ENCODE measurements at regions not wholly inside any gene's neighbourhood (a gene's known extent, or its start where the extent isn't known, plus 50 kb on each side); places are given as distances from the start of the nearest gene placed in this dataset.

- DNase-seq (ENCODE audit: low read depth): no peak
- H3K4me3 ChIP-seq (ENCODE audit: low read depth, low read length): no peak overlapping the region
- TF ChIP-seq CTCF (IDR thresholded peaks at IDR 0.05; ENCODE audit: insufficient read depth, low read depth, low read length): no peak
Measured at GRCh38 chr16:86095906-86096485, 197.0 kb downstream of the IRF8 start.

- H3K4me3 ChIP-seq (ENCODE audit: low read depth, low read length): no peak overlapping the region
- DNase-seq (ENCODE audit: low read depth): no peak
- TF ChIP-seq CTCF (IDR thresholded peaks at IDR 0.05; ENCODE audit: insufficient read depth, low read depth, low read length): no peak
Measured at GRCh38 chr16:86096850-86097249, 197.9 kb downstream of the IRF8 start.

GRCh38 chr16:86099326-86099725 is 200.4 kb downstream of the IRF8 start:
- no peak overlapping the region for H3K4me3 ChIP-seq (ENCODE audit: low read depth, low read length)
- no peak for DNase-seq (ENCODE audit: low read depth)
- TF ChIP-seq CTCF (IDR thresholded peaks at IDR 0.05; ENCODE audit: insufficient read depth, low read depth, low read length): no peak

GRCh38 chr16:86100205-86101136 is 201.5 kb downstream of the IRF8 start:
- TF ChIP-seq CTCF (IDR thresholded peaks at IDR 0.05; ENCODE audit: insufficient read depth, low read depth, low read length): no peak
- DNase-seq (ENCODE audit: low read depth): peak; percentile 77
- no peak overlapping the region for H3K4me3 ChIP-seq (ENCODE audit: low read depth, low read length)

- TF ChIP-seq CTCF (IDR thresholded peaks at IDR 0.05; ENCODE audit: insufficient read depth, low read depth, low read length): no peak
- no peak overlapping the region for H3K4me3 ChIP-seq (ENCODE audit: low read depth, low read length)
- DNase-seq (ENCODE audit: low read depth): no peak
Measured at GRCh38 chr16:86101137-86101896, 202.4 kb downstream of the IRF8 start.

- no peak for TF ChIP-seq CTCF (IDR thresholded peaks at IDR 0.05; ENCODE audit: insufficient read depth, low read depth, low read length)
- DNase-seq (ENCODE audit: low read depth): no peak
- H3K4me3 ChIP-seq (ENCODE audit: low read depth, low read length): no peak overlapping the region
Measured at GRCh38 chr16:86101897-86102157, 202.9 kb downstream of the IRF8 start.

All from fibroblast of villous mesenchyme (primary cell).